ENCODE measurements at regions not wholly inside any gene's neighbourhood (a gene's known extent, or its start where the extent isn't known, plus 50 kb on each side); places are given as distances from the start of the nearest gene placed in this dataset.

DNA sequence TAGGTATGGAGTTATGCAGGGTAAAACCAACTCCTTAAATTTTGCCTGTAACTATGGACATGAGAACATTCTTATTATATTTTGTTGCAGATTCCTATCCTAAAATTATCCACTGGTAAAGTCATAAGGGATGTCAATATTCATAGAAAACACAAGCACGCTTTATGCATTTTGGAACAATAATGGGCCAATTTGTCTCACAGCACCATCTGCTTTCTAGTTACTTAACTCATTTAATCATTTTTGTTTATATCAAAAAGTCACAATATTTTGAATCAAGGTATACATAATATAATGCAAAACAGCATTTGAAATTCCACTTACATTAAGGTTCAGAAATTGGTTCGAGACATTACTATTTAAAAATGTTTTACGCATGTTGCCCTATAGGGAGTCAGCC, 203.0 kb downstream of the GABRG1 start:
- TF ChIP-seq REST (IDR thresholded peaks at IDR 0.05) (no peak), NR2F2 (IDR thresholded peaks at IDR 0.05) (no peak), ATF3 (IDR thresholded peaks at IDR 0.05) (no peak), HNF4G (IDR thresholded peaks at IDR 0.05) (no peak), SP1 (IDR thresholded peaks at IDR 0.05) (no peak), FOXA2 (IDR thresholded peaks at IDR 0.05) (no peak), JUND (IDR thresholded peaks at IDR 0.05) (no peak), RXRA (IDR thresholded peaks at IDR 0.05) (no peak)
- TF ChIP-seq, protein P1, sequence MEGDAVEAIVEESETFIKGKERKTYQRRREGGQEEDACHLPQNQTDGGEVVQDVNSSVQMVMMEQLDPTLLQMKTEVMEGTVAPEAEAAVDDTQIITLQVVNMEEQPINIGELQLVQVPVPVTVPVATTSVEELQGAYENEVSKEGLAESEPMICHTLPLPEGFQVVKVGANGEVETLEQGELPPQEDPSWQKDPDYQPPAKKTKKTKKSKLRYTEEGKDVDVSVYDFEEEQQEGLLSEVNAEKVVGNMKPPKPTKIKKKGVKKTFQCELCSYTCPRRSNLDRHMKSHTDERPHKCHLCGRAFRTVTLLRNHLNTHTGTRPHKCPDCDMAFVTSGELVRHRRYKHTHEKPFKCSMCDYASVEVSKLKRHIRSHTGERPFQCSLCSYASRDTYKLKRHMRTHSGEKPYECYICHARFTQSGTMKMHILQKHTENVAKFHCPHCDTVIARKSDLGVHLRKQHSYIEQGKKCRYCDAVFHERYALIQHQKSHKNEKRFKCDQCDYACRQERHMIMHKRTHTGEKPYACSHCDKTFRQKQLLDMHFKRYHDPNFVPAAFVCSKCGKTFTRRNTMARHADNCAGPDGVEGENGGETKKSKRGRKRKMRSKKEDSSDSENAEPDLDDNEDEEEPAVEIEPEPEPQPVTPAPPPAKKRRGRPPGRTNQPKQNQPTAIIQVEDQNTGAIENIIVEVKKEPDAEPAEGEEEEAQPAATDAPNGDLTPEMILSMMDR (IDR thresholded peaks at IDR 0.05; ENCODE audit: low read depth, low read length, missing input control), result no peak
- TF ChIP-seq, protein P2, sequence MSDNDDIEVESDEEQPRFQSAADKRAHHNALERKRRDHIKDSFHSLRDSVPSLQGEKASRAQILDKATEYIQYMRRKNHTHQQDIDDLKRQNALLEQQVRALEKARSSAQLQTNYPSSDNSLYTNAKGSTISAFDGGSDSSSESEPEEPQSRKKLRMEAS (IDR thresholded peaks at IDR 0.05), result no peak

Measured in liver (tissue), 3 donors.